OCI-LY3 (cell line): ENCODE measurements at regions not wholly inside any gene's neighbourhood (a gene's known extent, or its start where the extent isn't known, plus 50 kb on each side); places are given as distances from the start of the nearest gene placed in this dataset.

Experiments
- H2AFZ ChIP-seq: fragments of 200-600, 300-600 bp; shearing (Covaris generic); 2 replicates; pipeline ENCODE4 v1.6.0; 2014; ENCODE audit warnings: antibody characterized with exemption, low read depth, low read length
- H3K27ac ChIP-seq: fragments of 200-600, 300-600 bp; sonication (generic); 2 replicates; pipeline ENCODE4 v1.5.1; 2014; ENCODE audit warnings: mild to moderate bottlenecking, low read length, moderate library complexity, mixed read lengths
- H3K27me3 ChIP-seq: fragments of 200-600, 300-600 bp; sonication (generic); 2 replicates; pipeline ENCODE4 v1.6.1; 2014; ENCODE audit warnings: low read depth, low read length, mixed read lengths
- H3K36me3 ChIP-seq: fragments of 200-600, 300-600 bp; sonication (generic); replicated peaks from 2 replicates; pipeline ENCODE3; 2014; ENCODE audit warnings: low read depth, low read length, mixed read lengths
- H3K4me1 ChIP-seq: fragments of 300-600, 200-600 bp; sonication (generic); 2 replicates; pipeline ENCODE4 v1.6.1; 2014; ENCODE audit warnings: low read length, mixed read lengths
- H3K4me2 ChIP-seq: fragments of 200-600, 300-600 bp; sonication (generic); 2 replicates; pipeline ENCODE4 v1.6.1; 2014; ENCODE audit warnings: low read length, mixed read lengths
- H3K4me3 ChIP-seq: fragments of 300-600, 200-600 bp; sonication (generic); 2 replicates; pipeline ENCODE4 v1.5.1; 2014; ENCODE audit warnings: antibody characterized with exemption, mild to moderate bottlenecking, low read length, moderate library complexity
- H3K79me2 ChIP-seq: fragments of 300-600, 200-600 bp; shearing (Covaris generic); 2 replicates; pipeline ENCODE4 v1.6.1; 2014; ENCODE audit warnings: mild to moderate bottlenecking, low read length, mixed read lengths
- H3K9ac ChIP-seq: fragments of 300-600, 200-600 bp; shearing (Covaris generic); 2 replicates; pipeline ENCODE4 v1.6.0; 2014; ENCODE audit warnings: mild to moderate bottlenecking, low read length, moderate library complexity
- H3K9me3 ChIP-seq: fragments of 200-600, 300-600 bp; shearing (Covaris generic); 2 replicates; pipeline ENCODE4 v1.6.1; 2014; ENCODE audit warnings: low read length, mixed read lengths; ENCODE audit not compliant: insufficient read depth
- H4K20me1 ChIP-seq: fragments of 200-600, 300-600 bp; sonication (generic); 2 replicates; pipeline ENCODE4 v1.6.1; 2016; ENCODE audit warnings: low read length, mixed read lengths; ENCODE audit not compliant: insufficient read depth
- EZH2phosphoT487 ChIP-seq: fragments of 200-600 bp; shearing (Covaris generic); IDR thresholded peaks from 2 replicates; pipeline ENCODE4 v1.6.1; 2018; ENCODE audit warnings: antibody characterized with exemption, mixed run types, low read depth
- TF ChIP-seq, protein P1 (sequence below): fragments of 200-600, 300-600 bp; sonication (generic); IDR thresholded peaks from 2 replicates; pipeline ENCODE4 v1.5.1; 2014; ENCODE audit warnings: antibody characterized with exemption, low read length, low read depth

DNA sequence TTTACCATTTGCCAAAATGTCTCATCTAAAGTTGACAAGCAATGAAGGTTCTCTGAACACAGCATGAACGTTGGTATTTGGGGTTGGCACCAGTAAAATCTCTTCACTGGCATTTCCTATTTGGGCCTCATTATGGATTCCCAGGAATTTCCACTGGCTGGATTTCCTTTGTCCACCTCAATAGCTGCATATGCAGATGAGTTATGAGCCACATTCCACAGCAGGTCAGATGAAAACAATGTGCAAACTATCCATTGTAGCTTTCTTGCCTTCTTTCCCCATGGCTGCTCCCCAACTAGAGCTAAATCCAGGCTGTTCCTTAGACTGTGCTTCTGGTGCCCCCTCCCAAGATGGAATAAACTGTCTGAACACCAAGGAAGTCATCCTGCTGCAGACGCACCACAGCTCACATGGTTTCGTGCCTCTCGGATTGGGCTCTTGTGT is 168.1 kb upstream of the FGGY start:
- H3K36me3 ChIP-seq: no peaks in the 10 kb centered on the region
- no peak overlapping the region for H3K9ac ChIP-seq
- H3K27ac ChIP-seq: no peak overlapping the region
- TF ChIP-seq, protein P1, sequence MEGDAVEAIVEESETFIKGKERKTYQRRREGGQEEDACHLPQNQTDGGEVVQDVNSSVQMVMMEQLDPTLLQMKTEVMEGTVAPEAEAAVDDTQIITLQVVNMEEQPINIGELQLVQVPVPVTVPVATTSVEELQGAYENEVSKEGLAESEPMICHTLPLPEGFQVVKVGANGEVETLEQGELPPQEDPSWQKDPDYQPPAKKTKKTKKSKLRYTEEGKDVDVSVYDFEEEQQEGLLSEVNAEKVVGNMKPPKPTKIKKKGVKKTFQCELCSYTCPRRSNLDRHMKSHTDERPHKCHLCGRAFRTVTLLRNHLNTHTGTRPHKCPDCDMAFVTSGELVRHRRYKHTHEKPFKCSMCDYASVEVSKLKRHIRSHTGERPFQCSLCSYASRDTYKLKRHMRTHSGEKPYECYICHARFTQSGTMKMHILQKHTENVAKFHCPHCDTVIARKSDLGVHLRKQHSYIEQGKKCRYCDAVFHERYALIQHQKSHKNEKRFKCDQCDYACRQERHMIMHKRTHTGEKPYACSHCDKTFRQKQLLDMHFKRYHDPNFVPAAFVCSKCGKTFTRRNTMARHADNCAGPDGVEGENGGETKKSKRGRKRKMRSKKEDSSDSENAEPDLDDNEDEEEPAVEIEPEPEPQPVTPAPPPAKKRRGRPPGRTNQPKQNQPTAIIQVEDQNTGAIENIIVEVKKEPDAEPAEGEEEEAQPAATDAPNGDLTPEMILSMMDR: no peak
- TF ChIP-seq EZH2phosphoT487: no peak
- H3K4me2 ChIP-seq: no peak overlapping the region
- no peaks in the 10 kb centered on the region for H3K27me3 ChIP-seq
- no peak overlapping the region for H2AFZ ChIP-seq
- no peaks in the 10 kb centered on the region for H3K9me3 ChIP-seq
- H3K79me2 ChIP-seq: no peaks in the 10 kb centered on the region
- H4K20me1 ChIP-seq: no peaks in the 10 kb centered on the region
- H3K4me3 ChIP-seq: no peak overlapping the region
- no peaks in the 10 kb centered on the region for H3K4me1 ChIP-seq

DNA sequence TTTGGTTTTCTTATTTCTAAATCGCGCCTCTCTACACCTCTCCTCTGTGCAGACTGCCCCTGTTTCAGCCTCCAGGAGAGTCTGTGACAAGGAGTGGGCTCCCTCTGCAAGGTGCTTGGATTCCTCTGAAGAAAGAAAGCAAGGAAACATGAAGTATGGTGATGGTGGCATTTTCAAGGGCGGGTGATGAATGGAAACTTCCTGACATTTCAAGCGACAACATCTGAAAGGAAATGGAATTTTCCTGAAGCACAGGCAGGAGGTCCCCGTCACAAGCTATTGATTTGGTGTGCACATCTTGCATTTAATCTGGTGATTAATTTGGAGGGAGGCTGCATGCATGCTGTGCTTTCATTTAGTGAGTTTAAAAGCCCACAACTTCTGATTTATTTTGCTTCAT is 164.6 kb upstream of the FGGY start:
- no peak overlapping the region for H3K9ac ChIP-seq
- no peaks in the 10 kb centered on the region for H3K27me3 ChIP-seq
- TF ChIP-seq EZH2phosphoT487: no peak
- TF ChIP-seq, protein P1: no peak
- no peaks in the 10 kb centered on the region for H4K20me1 ChIP-seq
- H3K79me2 ChIP-seq: no peaks in the 10 kb centered on the region
- H3K9me3 ChIP-seq: no peaks in the 10 kb centered on the region
- H3K4me2 ChIP-seq: no peak overlapping the region
- H3K4me1 ChIP-seq: no peaks in the 10 kb centered on the region
- H3K27ac ChIP-seq: no peak overlapping the region
- no peaks in the 10 kb centered on the region for H3K36me3 ChIP-seq
- no peak overlapping the region for H3K4me3 ChIP-seq
- no peak overlapping the region for H2AFZ ChIP-seq

DNA sequence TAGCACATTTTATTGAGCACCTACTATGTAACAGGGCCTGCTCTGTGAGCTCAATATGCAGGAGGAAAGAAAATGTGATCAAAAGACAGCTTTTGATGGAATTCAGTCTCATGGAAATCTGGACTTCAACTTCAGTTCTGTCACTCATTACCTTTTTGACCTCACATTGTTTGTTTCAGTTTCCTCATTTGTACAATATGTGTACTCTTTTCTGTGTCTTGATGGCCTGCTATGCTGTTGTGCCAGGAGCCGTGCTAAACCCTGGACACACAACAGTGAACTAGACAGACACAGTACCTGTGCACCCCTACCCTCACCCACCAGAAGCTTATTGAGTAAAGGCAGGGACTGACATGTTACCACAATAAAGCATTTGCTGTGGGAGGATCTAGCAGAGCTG is 162.9 kb upstream of the FGGY start:
- Histone ChIP-seq H3K4me1 (no peaks in the 10 kb centered on the region), H3K36me3 (no peaks in the 10 kb centered on the region), H3K27me3 (no peaks in the 10 kb centered on the region), H3K9me3 (no peaks in the 10 kb centered on the region), H3K4me3 (no peak overlapping the region), H2AFZ (no peak overlapping the region), H4K20me1 (no peaks in the 10 kb centered on the region), H3K79me2 (no peaks in the 10 kb centered on the region), H3K4me2 (no peak overlapping the region), H3K27ac (no peak overlapping the region), H3K9ac (no peak overlapping the region)
- TF ChIP-seq EZH2phosphoT487: no peak
- TF ChIP-seq, protein P1: no peak

DNA sequence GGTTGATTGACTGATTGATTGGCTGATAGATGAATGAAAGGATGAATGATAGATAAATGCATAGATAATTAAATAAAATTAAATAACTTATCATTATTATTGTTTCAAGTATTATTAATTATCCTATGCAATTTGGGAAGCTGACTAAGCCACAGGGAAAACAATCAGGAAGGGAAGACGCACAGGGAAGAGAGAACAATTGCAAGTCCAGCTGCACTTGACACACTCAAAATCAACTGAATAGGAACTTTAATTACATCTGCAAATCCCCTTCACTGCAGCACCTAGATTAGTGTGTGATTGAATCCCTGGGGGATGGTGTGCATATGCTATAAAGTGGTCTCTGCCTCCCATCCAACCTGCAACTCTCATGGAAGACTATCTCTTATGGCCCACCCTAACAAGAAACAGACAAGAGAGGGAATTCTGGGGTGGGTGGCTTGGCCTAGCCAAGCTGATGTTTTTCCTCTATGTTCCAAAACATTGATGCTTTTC is 161.1 kb upstream of the FGGY start:
- no peaks in the 10 kb centered on the region for H3K27me3 ChIP-seq
- H4K20me1 ChIP-seq: no peaks in the 10 kb centered on the region
- no peak overlapping the region for H3K4me3 ChIP-seq
- H3K4me1 ChIP-seq: no peaks in the 10 kb centered on the region
- TF ChIP-seq, protein P1: no peak
- no peak for TF ChIP-seq EZH2phosphoT487
- H3K79me2 ChIP-seq: no peaks in the 10 kb centered on the region
- H3K36me3 ChIP-seq: no peaks in the 10 kb centered on the region
- H2AFZ ChIP-seq: no peak overlapping the region
- H3K4me2 ChIP-seq: no peak overlapping the region
- H3K9ac ChIP-seq: no peak overlapping the region
- H3K9me3 ChIP-seq: no peaks in the 10 kb centered on the region
- no peak overlapping the region for H3K27ac ChIP-seq
